ENCODE measurements at regions not wholly inside any gene's neighbourhood (a gene's known extent, or its start where the extent isn't known, plus 50 kb on each side); places are given as distances from the start of the nearest gene placed in this dataset.

GRCh38 chr2:220701115-220701514 is 871.0 kb downstream of the EPHA4 start:
- H2BK12ac ChIP-seq (ENCODE audit: low read length) = no peak overlapping the region
- no peak overlapping the region for H3K27ac ChIP-seq (replicated peaks; ENCODE audit: low read length)
- no CpG with 5 or more reads among the region's 2 CpGs for WGBS, 2 donors (ENCODE audit: extremely low coverage in 2 of 2, insufficient read length in 2 of 2, insufficient replicate concordance in 1 of 2)

GRCh38 chr2:220703279-220703678 is 868.8 kb downstream of the EPHA4 start:
- Histone ChIP-seq H3K36me3 (replicated peaks in 1 of 2; ENCODE audit: control insufficient read depth in 2 of 2, insufficient read depth in 2 of 2, low read length in 2 of 2) (no peaks in the 10 kb centered on the region), H4K8ac (ENCODE audit: low read depth, low read length) (no peak overlapping the region), H3K9ac (ENCODE audit: low read depth, low read length, poor library complexity) (no peak overlapping the region), H3K23ac (ENCODE audit: low read depth, low read length, poor library complexity) (no peak overlapping the region), H3K79me1 (ENCODE audit: low read depth, low read length) (no peaks in the 10 kb centered on the region), H2AK5ac (ENCODE audit: low read depth, low read length) (no peak overlapping the region), H3K14ac (ENCODE audit: low read length) (no peak overlapping the region), H3K9me3 (replicated peaks in 1 of 2; ENCODE audit: control insufficient read depth in 2 of 2, insufficient read depth in 1 of 2, low read depth in 1 of 2, low read length in 2 of 2) (peaks cover 0 to 2% of the 10 kb centered on the region in 2 donors), H3K4me2 (ENCODE audit: insufficient read depth, low read length, poor library complexity, severe bottlenecking) (no peak overlapping the region), H3K4ac (ENCODE audit: low read length) (no peak overlapping the region), H2BK15ac (ENCODE audit: low read length) (no peak overlapping the region), H2BK120ac (ENCODE audit: low read depth, low read length) (no peak overlapping the region), H3K27ac (replicated peaks; ENCODE audit: low read length) (no peak overlapping the region), H3K27me3 (ENCODE audit: control insufficient read depth in 3 of 3, insufficient read depth in 3 of 3, low read depth in 1 of 3, low read length in 3 of 3) (no peaks in the 10 kb centered on the region), H3K4me1 (ENCODE audit: control insufficient read depth in 2 of 2, insufficient read depth in 1 of 2, low read depth in 1 of 2, low read length in 2 of 2) (peaks cover 3 to 12% of the 10 kb centered on the region in 2 donors), H2BK5ac (ENCODE audit: low read length) (no peak overlapping the region), H3K4me3 (ENCODE audit: low read length in 2 of 2) (no peak overlapping the region), H2BK12ac (ENCODE audit: low read length) (no peak overlapping the region), H2AFZ (ENCODE audit: low read length) (no peak overlapping the region), H3K18ac (ENCODE audit: low read length) (no peak overlapping the region), H4K91ac (ENCODE audit: low read depth, low read length, poor library complexity) (no peak overlapping the region)
- DNase-seq (ENCODE audit: low spot score) = no peak
- WGBS, 2 donors (ENCODE audit: extremely low coverage in 2 of 2, insufficient read length in 2 of 2, insufficient replicate concordance in 1 of 2) = 100% methylated on average over 1 of the region's 5 CpGs; no CpG with 5 or more reads in 1 of the 2 donors

More at GRCh38 chr2:220701115-220701514, 871.0 kb downstream of the EPHA4 start:
- no peak for DNase-seq (ENCODE audit: low spot score)
- Histone ChIP-seq H3K27me3 (ENCODE audit: control insufficient read depth in 3 of 3, insufficient read depth in 3 of 3, low read depth in 1 of 3, low read length in 3 of 3) (no peaks in the 10 kb centered on the region), H3K18ac (ENCODE audit: low read length) (no peak overlapping the region), H3K9ac (ENCODE audit: low read depth, low read length, poor library complexity) (no peak overlapping the region), H2AK5ac (ENCODE audit: low read depth, low read length) (no peak overlapping the region), H3K9me3 (replicated peaks in 1 of 2; ENCODE audit: control insufficient read depth in 2 of 2, insufficient read depth in 1 of 2, low read depth in 1 of 2, low read length in 2 of 2) (peaks cover 0 to 2% of the 10 kb centered on the region in 2 donors), H3K23ac (ENCODE audit: low read depth, low read length, poor library complexity) (no peak overlapping the region), H3K4me1 (ENCODE audit: control insufficient read depth in 2 of 2, insufficient read depth in 1 of 2, low read depth in 1 of 2, low read length in 2 of 2) (peaks cover 3 to 12% of the 10 kb centered on the region in 2 donors), H4K8ac (ENCODE audit: low read depth, low read length) (no peak overlapping the region), H3K36me3 (replicated peaks in 1 of 2; ENCODE audit: control insufficient read depth in 2 of 2, insufficient read depth in 2 of 2, low read length in 2 of 2) (no peaks in the 10 kb centered on the region), H3K79me1 (ENCODE audit: low read depth, low read length) (no peaks in the 10 kb centered on the region), H2AFZ (ENCODE audit: low read length) (no peak overlapping the region), H3K4me2 (ENCODE audit: insufficient read depth, low read length, poor library complexity, severe bottlenecking) (no peak overlapping the region), H3K14ac (ENCODE audit: low read length) (no peak overlapping the region), H4K91ac (ENCODE audit: low read depth, low read length, poor library complexity) (no peak overlapping the region), H2BK5ac (ENCODE audit: low read length) (no peak overlapping the region), H3K4me3 (ENCODE audit: low read length in 2 of 2) (no peak overlapping the region), H2BK120ac (ENCODE audit: low read depth, low read length) (no peak overlapping the region), H3K4ac (ENCODE audit: low read length) (no peak overlapping the region), H2BK15ac (ENCODE audit: low read length) (no peak overlapping the region)

DNA sequence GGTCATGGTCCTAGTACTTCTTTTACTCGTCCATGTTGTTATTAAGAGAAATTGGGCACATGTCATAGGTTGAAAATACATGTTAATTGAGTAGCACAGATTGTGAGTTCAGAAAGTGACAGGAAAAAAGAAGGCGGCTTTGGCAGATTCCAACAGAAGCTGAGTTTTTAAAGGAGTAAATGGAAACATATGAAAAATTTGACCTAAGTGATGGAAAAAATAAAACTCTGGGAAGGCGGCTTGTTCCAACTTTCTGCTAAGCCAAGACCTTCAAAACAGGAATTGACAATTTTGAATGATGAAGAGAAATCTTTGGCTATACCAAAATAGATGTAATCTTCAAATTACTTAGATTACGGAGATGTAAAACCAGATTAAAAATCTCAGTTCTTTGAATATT is 868.0 kb downstream of the EPHA4 start:
- Histone ChIP-seq H2BK15ac (ENCODE audit: low read length) (no peak overlapping the region), H3K27ac (replicated peaks; ENCODE audit: low read length) (no peak overlapping the region), H3K9me3 (replicated peaks in 1 of 2; ENCODE audit: control insufficient read depth in 2 of 2, insufficient read depth in 1 of 2, low read depth in 1 of 2, low read length in 2 of 2) (peaks cover 0 to 2% of the 10 kb centered on the region in 2 donors), H4K8ac (ENCODE audit: low read depth, low read length) (no peak overlapping the region), H3K4ac (ENCODE audit: low read length) (no peak overlapping the region), H2AK5ac (ENCODE audit: low read depth, low read length) (no peak overlapping the region), H3K14ac (ENCODE audit: low read length) (no peak overlapping the region), H3K4me2 (ENCODE audit: insufficient read depth, low read length, poor library complexity, severe bottlenecking) (no peak overlapping the region), H3K18ac (ENCODE audit: low read length) (no peak overlapping the region), H2BK5ac (ENCODE audit: low read length) (no peak overlapping the region), H3K4me1 (ENCODE audit: control insufficient read depth in 2 of 2, insufficient read depth in 1 of 2, low read depth in 1 of 2, low read length in 2 of 2) (peaks cover 2 to 12% of the 10 kb centered on the region in 2 donors), H2AFZ (ENCODE audit: low read length) (no peak overlapping the region), H3K36me3 (replicated peaks in 1 of 2; ENCODE audit: control insufficient read depth in 2 of 2, insufficient read depth in 2 of 2, low read length in 2 of 2) (no peaks in the 10 kb centered on the region), H3K4me3 (ENCODE audit: low read length in 2 of 2) (no peak overlapping the region), H3K27me3 (ENCODE audit: control insufficient read depth in 3 of 3, insufficient read depth in 3 of 3, low read depth in 1 of 3, low read length in 3 of 3) (no peaks in the 10 kb centered on the region), H3K9ac (ENCODE audit: low read depth, low read length, poor library complexity) (no peak overlapping the region), H3K79me1 (ENCODE audit: low read depth, low read length) (no peaks in the 10 kb centered on the region), H2BK120ac (ENCODE audit: low read depth, low read length) (no peak overlapping the region), H4K91ac (ENCODE audit: low read depth, low read length, poor library complexity) (no peak overlapping the region), H2BK12ac (ENCODE audit: low read length) (no peak overlapping the region), H3K23ac (ENCODE audit: low read depth, low read length, poor library complexity) (no peak overlapping the region)
- DNase-seq (ENCODE audit: low spot score) = no peak
- WGBS, 2 donors (ENCODE audit: extremely low coverage in 2 of 2, insufficient read length in 2 of 2, insufficient replicate concordance in 1 of 2) = no CpG with 5 or more reads among the region's 4 CpGs

DNA sequence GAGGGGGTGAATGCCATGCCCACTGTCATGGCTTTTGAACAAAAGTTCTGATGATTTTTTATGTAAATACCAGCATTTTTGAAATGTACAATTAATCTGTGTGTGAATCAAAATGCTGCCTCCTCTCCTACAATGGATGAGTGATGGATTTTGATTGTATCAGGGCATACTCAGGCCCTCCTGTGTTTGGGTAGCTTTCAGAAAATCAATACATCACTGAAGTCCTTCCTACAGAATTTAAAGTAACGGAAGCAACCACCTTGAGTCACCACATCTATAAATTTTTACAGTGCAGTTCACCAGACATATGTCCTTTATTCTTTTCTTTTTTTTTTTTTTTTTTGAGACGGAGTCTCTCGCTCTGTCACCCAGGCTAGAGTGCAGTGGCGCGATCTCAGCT is 867.3 kb downstream of the EPHA4 start:
- Histone ChIP-seq H3K4me1 (ENCODE audit: control insufficient read depth in 2 of 2, insufficient read depth in 1 of 2, low read depth in 1 of 2, low read length in 2 of 2) (peaks cover 3 to 12% of the 10 kb centered on the region in 2 donors), H2BK15ac (ENCODE audit: low read length) (no peak overlapping the region), H4K8ac (ENCODE audit: low read depth, low read length) (no peak overlapping the region), H3K79me1 (ENCODE audit: low read depth, low read length) (no peaks in the 10 kb centered on the region), H3K4ac (ENCODE audit: low read length) (no peak overlapping the region), H3K27me3 (ENCODE audit: control insufficient read depth in 3 of 3, insufficient read depth in 3 of 3, low read depth in 1 of 3, low read length in 3 of 3) (no peaks in the 10 kb centered on the region), H3K23ac (ENCODE audit: low read depth, low read length, poor library complexity) (no peak overlapping the region), H2AFZ (ENCODE audit: low read length) (no peak overlapping the region), H3K27ac (replicated peaks; ENCODE audit: low read length) (no peak overlapping the region), H3K9me3 (replicated peaks in 1 of 2; ENCODE audit: control insufficient read depth in 2 of 2, insufficient read depth in 1 of 2, low read depth in 1 of 2, low read length in 2 of 2) (peaks cover 0 to 2% of the 10 kb centered on the region in 2 donors), H2BK120ac (ENCODE audit: low read depth, low read length) (no peak overlapping the region), H3K36me3 (replicated peaks in 1 of 2; ENCODE audit: control insufficient read depth in 2 of 2, insufficient read depth in 2 of 2, low read length in 2 of 2) (no peaks in the 10 kb centered on the region), H3K4me2 (ENCODE audit: insufficient read depth, low read length, poor library complexity, severe bottlenecking) (no peak overlapping the region), H2AK5ac (ENCODE audit: low read depth, low read length) (no peak overlapping the region), H4K91ac (ENCODE audit: low read depth, low read length, poor library complexity) (no peak overlapping the region), H3K18ac (ENCODE audit: low read length) (no peak overlapping the region), H2BK5ac (ENCODE audit: low read length) (no peak overlapping the region), H3K14ac (ENCODE audit: low read length) (no peak overlapping the region), H2BK12ac (ENCODE audit: low read length) (no peak overlapping the region), H3K9ac (ENCODE audit: low read depth, low read length, poor library complexity) (no peak overlapping the region), H3K4me3 (ENCODE audit: low read length in 2 of 2) (no peak overlapping the region)
- no CpG with 5 or more reads among the region's 5 CpGs for WGBS, 2 donors (ENCODE audit: extremely low coverage in 2 of 2, insufficient read length in 2 of 2, insufficient replicate concordance in 1 of 2)
- no peak for DNase-seq (ENCODE audit: low spot score)

All from neuronal stem cell (in vitro differentiated cells).